IMR-90 (cell line): ENCODE measurements at regions not wholly inside any gene's neighbourhood (a gene's known extent, or its start where the extent isn't known, plus 50 kb on each side); places are given as distances from the start of the nearest gene placed in this dataset.

Source experiments
- CTCF ChIP-seq: conservative IDR thresholded peaks from 2 replicates; pipeline ENCODE4 v1.5.1; 2012; ENCODE audit warnings: mild to moderate bottlenecking, low read depth, low read length, improper control_type of control experiment
- MAFK ChIP-seq: IDR thresholded peaks from 2 replicates; pipeline ENCODE4 v1.6.1; 2012; ENCODE audit warnings: low read depth, low read length, improper control_type of control experiment
- POLR2A ChIP-seq: IDR thresholded peaks from 2 replicates; pipeline ENCODE4 v1.6.1; 2012; ENCODE audit warnings: mild to moderate bottlenecking, low read depth, low read length
- RAD21 ChIP-seq: IDR thresholded peaks from 2 replicates; pipeline ENCODE4 v1.6.1; 2012; ENCODE audit warnings: low read length, improper control_type of control experiment
- RFX5 ChIP-seq: IDR thresholded peaks from 2 replicates; pipeline ENCODE4 v1.8.0; 2012; ENCODE audit warnings: low read depth, mild to moderate bottlenecking, low read length, moderate library complexity

- TF ChIP-seq CTCF (no peak), POLR2A (no peak), MAFK (no peak), RFX5 (no peak), RAD21 (no peak)
Observed at GRCh38 chr6:141704151-141704550, 428.6 kb upstream of the GJE1 start.
